HEK293 (cell line): ENCODE measurements at regions not wholly inside any gene's neighbourhood (a gene's known extent, or its start where the extent isn't known, plus 50 kb on each side); places are given as distances from the start of the nearest gene placed in this dataset.

Experiments
- CTCF ChIA-PET: fragments of 350-600 bp; formaldehyde crosslinking; extraction: SDS; loops from one replicate; lab custom pipeline; 2021; ENCODE audit warnings: antibody characterized with exemption; lab: Yijun Ruan, JAX
- POLR2A ChIA-PET: fragments of 300-600 bp; formaldehyde crosslinking; extraction: SDS; loops from one replicate; lab custom pipeline; 2020; ENCODE audit warnings: antibody characterized with exemption, inconsistent platforms; lab: Yijun Ruan, JAX
- H3K27ac ChIP-seq: fragments of 200-500 bp; sonication (Bioruptor generic); 2 replicates; pipeline ENCODE4 v1.5.1; 2014; ENCODE audit warnings: low read depth, low read length, control low read depth, inconsistent platforms; ENCODE audit errors: extremely low read depth
- H3K36me3 ChIP-seq, 2 experiments: fragments of 200-500 bp in 1 of 2; sonication (Bioruptor generic) in 1 of 2; 1 replicate in 1 of 2; 2 replicates in 1 of 2; pipeline ENCODE4 v1.5.1; 2014 to 2017; ENCODE audit warnings: inconsistent platforms in 2 of 2, low read length in 2 of 2; ENCODE audit not compliant: control insufficient read depth in 2 of 2, insufficient read depth in 1 of 2
- H3K4me1 ChIP-seq: fragments of 200-500 bp; sonication (Bioruptor generic); 2 replicates; pipeline ENCODE4 v1.5.1; 2014; ENCODE audit warnings: mild to moderate bottlenecking, low read length, inconsistent platforms; ENCODE audit not compliant: control insufficient read depth, insufficient read depth
- H3K4me3 ChIP-seq: 2 replicates; pipeline ENCODE4 v1.5.1; 2011; ENCODE audit warnings: low read depth, mild to moderate bottlenecking, control low read depth, low read length, moderate library complexity
- H3K9me3 ChIP-seq: fragments of 200-500 bp; sonication (Bioruptor generic); 2 replicates; pipeline ENCODE4 v1.5.1; 2014; ENCODE audit warnings: low read depth, low read length, inconsistent platforms; ENCODE audit not compliant: control insufficient read depth, insufficient read depth
- FEZF1 ChIP-seq: fragments of 450-650 bp; formaldehyde crosslinking; IDR thresholded peaks from 2 replicates; pipeline ENCODE4 v1.5.1; 2016; ENCODE audit warnings: missing biosample characterization, missing genetic modification characterization
- KLF8 ChIP-seq: fragments of 450-650 bp; formaldehyde crosslinking; IDR thresholded peaks from 2 replicates; pipeline ENCODE4 v1.5.1; 2016; ENCODE audit warnings: missing biosample characterization, missing genetic modification characterization
- MZF1 ChIP-seq: fragments of 450-650 bp; formaldehyde crosslinking; IDR thresholded peaks from 2 replicates; pipeline ENCODE4 v1.5.1; 2017; ENCODE audit warnings: missing biosample characterization, missing genetic modification characterization, borderline replicate concordance
- PRDM6 ChIP-seq: fragments of 450-650 bp; formaldehyde crosslinking; IDR thresholded peaks from 2 replicates; pipeline ENCODE4 v1.5.1; 2017; ENCODE audit warnings: missing biosample characterization, missing genetic modification characterization
- SETDB1 ChIP-seq: IDR thresholded peaks from one replicate; pipeline ENCODE4 v1.6.1; 2017; ENCODE audit warnings: mild to moderate bottlenecking, low read length, moderate library complexity, mixed read lengths; ENCODE audit not compliant: insufficient read length
- TCF7L2 ChIP-seq: IDR thresholded peaks from 2 replicates; pipeline ENCODE4 v1.6.1; 2011; ENCODE audit warnings: low read depth, mild to moderate bottlenecking, inconsistent platforms, low read length, moderate library complexity, borderline replicate concordance
- WT1 ChIP-seq: fragments of 450-650 bp; formaldehyde crosslinking; IDR thresholded peaks from 2 replicates; pipeline ENCODE4 v1.5.1; 2016; ENCODE audit warnings: missing biosample characterization, missing genetic modification characterization
- ZBTB48 ChIP-seq: fragments of 450-650 bp; formaldehyde crosslinking; IDR thresholded peaks from 2 replicates; pipeline ENCODE4 v1.5.1; 2016; ENCODE audit warnings: missing biosample characterization, missing genetic modification characterization
- ZNF114 ChIP-seq: fragments of 450-650 bp; formaldehyde crosslinking; IDR thresholded peaks from 2 replicates; pipeline ENCODE4 v1.5.0; 2017; ENCODE audit warnings: missing biosample characterization, missing genetic modification characterization
- ZNF148 ChIP-seq: fragments of 450-650 bp; formaldehyde crosslinking; IDR thresholded peaks from 2 replicates; pipeline ENCODE4 v1.5.0; 2017; ENCODE audit warnings: missing biosample characterization, missing genetic modification characterization, borderline replicate concordance
- ZNF223 ChIP-seq: fragments of 450-650 bp; formaldehyde crosslinking; IDR thresholded peaks from 2 replicates; pipeline ENCODE4 v1.5.1; 2016; ENCODE audit warnings: missing biosample characterization, missing genetic modification characterization
- ZNF302 ChIP-seq: fragments of 450-650 bp; formaldehyde crosslinking; IDR thresholded peaks from 2 replicates; pipeline ENCODE4 v1.5.1; 2016; ENCODE audit warnings: missing biosample characterization, missing genetic modification characterization, low read depth
- ZNF513 ChIP-seq: fragments of 450-650 bp; IDR thresholded peaks from 2 replicates; pipeline ENCODE4 v1.5.1; 2018; ENCODE audit warnings: missing biosample characterization, missing genetic modification characterization
- ZNF514 ChIP-seq: fragments of 450-650 bp; formaldehyde crosslinking; IDR thresholded peaks from 2 replicates; pipeline ENCODE4 v1.5.1; 2016; ENCODE audit warnings: missing biosample characterization, missing genetic modification characterization
- ZNF518A ChIP-seq: fragments of 450-650 bp; formaldehyde crosslinking; conservative IDR thresholded peaks from 2 replicates; pipeline ENCODE4 v1.5.1; 2016; ENCODE audit warnings: low read depth, missing biosample characterization, missing genetic modification characterization
- ZNF548 ChIP-seq: fragments of 450-650 bp; formaldehyde crosslinking; IDR thresholded peaks from 2 replicates; pipeline ENCODE4 v1.5.1; 2016; ENCODE audit warnings: missing biosample characterization, missing genetic modification characterization
- ZNF747 ChIP-seq: fragments of 450-650 bp; formaldehyde crosslinking; IDR thresholded peaks from 2 replicates; pipeline ENCODE4 v1.5.1; 2016; ENCODE audit warnings: missing biosample characterization, missing genetic modification characterization
- ZSCAN30 ChIP-seq: fragments of 450-650 bp; IDR thresholded peaks from 2 replicates; pipeline ENCODE4 v1.5.1; 2018; ENCODE audit warnings: missing biosample characterization, mild to moderate bottlenecking, missing genetic modification characterization, moderate library complexity

- TF ChIP-seq ZNF514 (tag by site-specific recombination) (no peak), ZNF302 (tag by site-specific recombination) (no peak)
Observed at GRCh38 chrX:40468033-40468846, 112.5 kb upstream of the ATP6AP2 start (continued).

- Histone ChIP-seq H3K4me1 (no peaks in the 10 kb centered on the region), H3K36me3 (no peaks in the 10 kb centered on the region), H3K27ac (no peak overlapping the region), H3K9me3 (no peaks in the 10 kb centered on the region), H3K4me3 (no peak overlapping the region)
- ChIA-PET CTCF (interaction anchor here (0.9 kb wide), 1 partner anchor 16 kb away, joined by 4 read pairs; no protein-coding TSS in a partner anchor), POLR2A (no interaction called here)
- TF ChIP-seq ZNF114 (tag by site-specific recombination) (no peak), ZNF148 (tag by site-specific recombination) (no peak), ZNF223 (tag by site-specific recombination) (no peak)
Observed at GRCh38 chrX:40467454-40467853, 113.3 kb upstream of the ATP6AP2 start.

- ChIA-PET POLR2A (no interaction called here), CTCF (interaction anchor here (0.5 kb wide), 1 partner anchor 543 kb away, joined by 3 read pairs; no protein-coding TSS in a partner anchor)
- Histone ChIP-seq H3K36me3 (no peaks in the 10 kb centered on the region), H3K4me1 (no peaks in the 10 kb centered on the region), H3K9me3 (no peaks in the 10 kb centered on the region), H3K4me3 (no peak overlapping the region), H3K27ac (no peak overlapping the region)
- TF ChIP-seq WT1 (tag by site-specific recombination) = no peak
- TF ChIP-seq ZSCAN30 (tag by site-specific recombination) = no peak
- TF ChIP-seq ZNF548 = no peak
- TF ChIP-seq ZNF747 (tag by site-specific recombination) = no peak
- TF ChIP-seq KLF8 (tag by site-specific recombination) = no peak
- TF ChIP-seq MZF1 (tag by site-specific recombination) = peak; percentile 17; the same call in 1 of the 2 replicates
- peak; percentile 13; the same call in 1 of the 2 replicates for TF ChIP-seq PRDM6 (tag by site-specific recombination)
- TF ChIP-seq ZNF518A (tag by site-specific recombination) = no peak
- TF ChIP-seq SETDB1 = no peak
- no peak for TF ChIP-seq TCF7L2
- TF ChIP-seq ZBTB48 (tag by site-specific recombination) = peak; percentile 65; the same call in 1 of the 2 replicates
- TF ChIP-seq ZNF513 (tag by site-specific recombination) = no peak
- TF ChIP-seq FEZF1 = 0 out of 2 replicates have a peak, but pooled peaks have one; percentile 11
Observed at GRCh38 chrX:40465735-40466551, 114.8 kb upstream of the ATP6AP2 start.
